ENCODE measurements at regions not wholly inside any gene's neighbourhood (a gene's known extent, or its start where the extent isn't known, plus 50 kb on each side); places are given as distances from the start of the nearest gene placed in this dataset.

GRCh38 chr9:81379655-81380054, 309.7 kb downstream of the TLE1 start:
- no CpG with 5 or more reads among the region's 1 CpG for WGBS (ENCODE audit: extremely low coverage, insufficient read length, low lambda C conversion rate)
- Histone ChIP-seq H2BK120ac (ENCODE audit: low read depth, low read length, poor library complexity, severe bottlenecking) (no peak overlapping the region), H2BK20ac (ENCODE audit: low read depth, low read length, poor library complexity, severe bottlenecking) (no peak overlapping the region), H3K14ac (ENCODE audit: insufficient read depth, low read length) (no peak overlapping the region), H2AK5ac (ENCODE audit: insufficient read length, low read length) (no peak overlapping the region), H4K20me1 (ENCODE audit: control insufficient read depth, insufficient read depth, insufficient read length) (no peaks in the 10 kb centered on the region), H3K79me2 (ENCODE audit: insufficient read depth, low read length) (no peaks in the 10 kb centered on the region), H4K91ac (ENCODE audit: insufficient read length, low read depth, low read length) (no peak overlapping the region), H2BK12ac (ENCODE audit: insufficient read length, low read depth, low read length) (no peak overlapping the region), H3K27ac (ENCODE audit: insufficient read length, low read depth, low read length) (no peak overlapping the region), H4K5ac (ENCODE audit: insufficient read length, low read depth, low read length) (no peak overlapping the region), H2AFZ (ENCODE audit: low read length) (no peak overlapping the region), H3K9ac (ENCODE audit: extremely low read depth, insufficient read length, low read length) (no peak overlapping the region), H3K9me3 (ENCODE audit: control insufficient read depth, low read depth, low read length) (no peaks in the 10 kb centered on the region), H4K8ac (replicated peaks; ENCODE audit: insufficient read length, low read depth, low read length) (no peak overlapping the region), H3K23me2 (ENCODE audit: insufficient read length, low read depth, low read length, poor library complexity, severe bottlenecking) (no peaks in the 10 kb centered on the region), H3K23ac (ENCODE audit: insufficient read length, low read depth, low read length) (no peak overlapping the region), H3K56ac (ENCODE audit: insufficient read length, low read depth, low read length) (no peak overlapping the region), H3T11ph (ENCODE audit: low read length) (no peak overlapping the region), H3K4me1 (ENCODE audit: insufficient read depth, low read length) (no peaks in the 10 kb centered on the region), H2BK15ac (ENCODE audit: low read depth, low read length) (no peak overlapping the region), H3K4ac (ENCODE audit: low read depth, low read length) (no peak overlapping the region), H3K27me3 (ENCODE audit: insufficient read depth, low read length) (no peaks in the 10 kb centered on the region), H2BK5ac (ENCODE audit: insufficient read length, low read length) (no peak overlapping the region), H3K4me2 (ENCODE audit: insufficient read depth, insufficient read length, low read length) (no peak overlapping the region), H3K18ac (ENCODE audit: insufficient read length, low read depth, low read length) (no peak overlapping the region), H3K79me1 (ENCODE audit: insufficient read depth, low read depth, low read length, poor library complexity, severe bottlenecking) (no peaks in the 10 kb centered on the region)
- Mint-ChIP-seq H3K27ac (no peak overlapping the region), H3K4me3 (no peak overlapping the region), H3K36me3 (ENCODE audit: insufficient read depth in 1 of 3, low read depth in 3 of 3) (peaks cover 0 to 7% (median 0%) of the 10 kb centered on the region in 3 experiments; a peak in 2 of 7 replicates), H3K4me1 (peaks cover 19 to 25% of the 10 kb centered on the region in 2 experiments), H3K9me3 (peaks cover 2 to 4% of the 10 kb centered on the region in 2 experiments; a peak in 2 of 5 replicates), H3K27me3 (ENCODE audit: low read depth) (no peaks in the 10 kb centered on the region; the same call in 1 of the 2 replicates)
- TF ChIP-seq, protein P1, sequence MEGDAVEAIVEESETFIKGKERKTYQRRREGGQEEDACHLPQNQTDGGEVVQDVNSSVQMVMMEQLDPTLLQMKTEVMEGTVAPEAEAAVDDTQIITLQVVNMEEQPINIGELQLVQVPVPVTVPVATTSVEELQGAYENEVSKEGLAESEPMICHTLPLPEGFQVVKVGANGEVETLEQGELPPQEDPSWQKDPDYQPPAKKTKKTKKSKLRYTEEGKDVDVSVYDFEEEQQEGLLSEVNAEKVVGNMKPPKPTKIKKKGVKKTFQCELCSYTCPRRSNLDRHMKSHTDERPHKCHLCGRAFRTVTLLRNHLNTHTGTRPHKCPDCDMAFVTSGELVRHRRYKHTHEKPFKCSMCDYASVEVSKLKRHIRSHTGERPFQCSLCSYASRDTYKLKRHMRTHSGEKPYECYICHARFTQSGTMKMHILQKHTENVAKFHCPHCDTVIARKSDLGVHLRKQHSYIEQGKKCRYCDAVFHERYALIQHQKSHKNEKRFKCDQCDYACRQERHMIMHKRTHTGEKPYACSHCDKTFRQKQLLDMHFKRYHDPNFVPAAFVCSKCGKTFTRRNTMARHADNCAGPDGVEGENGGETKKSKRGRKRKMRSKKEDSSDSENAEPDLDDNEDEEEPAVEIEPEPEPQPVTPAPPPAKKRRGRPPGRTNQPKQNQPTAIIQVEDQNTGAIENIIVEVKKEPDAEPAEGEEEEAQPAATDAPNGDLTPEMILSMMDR (conservative IDR thresholded peaks at IDR 0.05): no peak
- no peak for DNase-seq

All from H9 (cell line).